IMR-90 (cell line): ENCODE measurements at regions not wholly inside any gene's neighbourhood (a gene's known extent, or its start where the extent isn't known, plus 50 kb on each side); places are given as distances from the start of the nearest gene placed in this dataset.

Experiments used
- CEBPB ChIP-seq: IDR thresholded peaks from 2 replicates; pipeline ENCODE4 v1.6.1; 2012; ENCODE audit warnings: low read depth, low read length, improper control_type of control experiment
- MAZ ChIP-seq: IDR thresholded peaks from 2 replicates; pipeline ENCODE4 v1.6.1; 2012; ENCODE audit warnings: low read depth, mild to moderate bottlenecking, low read length, improper control_type of control experiment, moderate library complexity, borderline replicate concordance
- MXI1 ChIP-seq: IDR thresholded peaks from 2 replicates; pipeline ENCODE4 v1.6.1; 2012; ENCODE audit warnings: low read depth, mild to moderate bottlenecking, low read length, moderate library complexity, borderline replicate concordance
- POLR2A ChIP-seq: IDR thresholded peaks from 2 replicates; pipeline ENCODE4 v1.6.1; 2012; ENCODE audit warnings: mild to moderate bottlenecking, low read depth, low read length
- RAD21 ChIP-seq: IDR thresholded peaks from 2 replicates; pipeline ENCODE4 v1.6.1; 2012; ENCODE audit warnings: low read length, improper control_type of control experiment
- TF ChIP-seq, protein P1 (sequence below): fragments of 150-350 bp; IDR thresholded peaks from 2 replicates; pipeline ENCODE4 v1.6.1; 2016; ENCODE audit warnings: low read depth, mild to moderate bottlenecking, low read length, moderate library complexity, borderline replicate concordance
- TF ChIP-seq, protein P2 (sequence below): conservative IDR thresholded peaks from 2 replicates; pipeline ENCODE4 v1.5.1; 2012; ENCODE audit warnings: mild to moderate bottlenecking, low read depth, low read length, improper control_type of control experiment

DNA sequence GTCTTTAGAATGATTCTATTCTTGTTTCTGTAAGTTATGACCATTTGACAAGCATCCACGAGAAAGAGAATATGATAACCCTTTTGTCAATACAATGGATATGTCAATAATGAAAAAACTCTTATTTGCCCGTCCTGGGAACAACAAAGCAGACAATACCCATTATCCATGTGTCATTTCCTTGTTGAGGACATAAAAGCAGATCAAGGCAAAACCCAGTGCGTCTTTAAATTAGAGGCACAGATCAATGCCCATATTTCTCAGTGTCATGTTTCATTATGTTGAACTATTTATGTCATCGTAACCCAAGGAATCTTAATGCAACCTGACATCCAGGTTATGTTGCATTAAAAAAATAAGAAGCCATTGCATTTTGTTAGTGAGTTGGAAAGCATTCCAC lies 365.0 kb upstream of the CELF4 start:
- TF ChIP-seq, protein P1, sequence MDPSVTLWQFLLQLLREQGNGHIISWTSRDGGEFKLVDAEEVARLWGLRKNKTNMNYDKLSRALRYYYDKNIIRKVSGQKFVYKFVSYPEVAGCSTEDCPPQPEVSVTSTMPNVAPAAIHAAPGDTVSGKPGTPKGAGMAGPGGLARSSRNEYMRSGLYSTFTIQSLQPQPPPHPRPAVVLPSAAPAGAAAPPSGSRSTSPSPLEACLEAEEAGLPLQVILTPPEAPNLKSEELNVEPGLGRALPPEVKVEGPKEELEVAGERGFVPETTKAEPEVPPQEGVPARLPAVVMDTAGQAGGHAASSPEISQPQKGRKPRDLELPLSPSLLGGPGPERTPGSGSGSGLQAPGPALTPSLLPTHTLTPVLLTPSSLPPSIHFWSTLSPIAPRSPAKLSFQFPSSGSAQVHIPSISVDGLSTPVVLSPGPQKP, result no peak
- TF ChIP-seq, protein P2, sequence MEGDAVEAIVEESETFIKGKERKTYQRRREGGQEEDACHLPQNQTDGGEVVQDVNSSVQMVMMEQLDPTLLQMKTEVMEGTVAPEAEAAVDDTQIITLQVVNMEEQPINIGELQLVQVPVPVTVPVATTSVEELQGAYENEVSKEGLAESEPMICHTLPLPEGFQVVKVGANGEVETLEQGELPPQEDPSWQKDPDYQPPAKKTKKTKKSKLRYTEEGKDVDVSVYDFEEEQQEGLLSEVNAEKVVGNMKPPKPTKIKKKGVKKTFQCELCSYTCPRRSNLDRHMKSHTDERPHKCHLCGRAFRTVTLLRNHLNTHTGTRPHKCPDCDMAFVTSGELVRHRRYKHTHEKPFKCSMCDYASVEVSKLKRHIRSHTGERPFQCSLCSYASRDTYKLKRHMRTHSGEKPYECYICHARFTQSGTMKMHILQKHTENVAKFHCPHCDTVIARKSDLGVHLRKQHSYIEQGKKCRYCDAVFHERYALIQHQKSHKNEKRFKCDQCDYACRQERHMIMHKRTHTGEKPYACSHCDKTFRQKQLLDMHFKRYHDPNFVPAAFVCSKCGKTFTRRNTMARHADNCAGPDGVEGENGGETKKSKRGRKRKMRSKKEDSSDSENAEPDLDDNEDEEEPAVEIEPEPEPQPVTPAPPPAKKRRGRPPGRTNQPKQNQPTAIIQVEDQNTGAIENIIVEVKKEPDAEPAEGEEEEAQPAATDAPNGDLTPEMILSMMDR, result no peak
- TF ChIP-seq POLR2A (no peak), MAZ (no peak), MXI1 (no peak), CEBPB (no peak), RAD21 (no peak)
